ENCODE measurements at regions not wholly inside any gene's neighbourhood (a gene's known extent, or its start where the extent isn't known, plus 50 kb on each side); places are given as distances from the start of the nearest gene placed in this dataset.

GRCh38 chr19:31125071-31125470, 224.2 kb downstream of the TSHZ3 start:
- no peak overlapping the region for H3K27ac ChIP-seq
- no peak for DNase-seq (ENCODE audit: low read depth, low spot score)

GRCh38 chr19:31121501-31121900, 227.7 kb downstream of the TSHZ3 start:
- no peak for DNase-seq (ENCODE audit: low read depth, low spot score)
- no peak overlapping the region for H3K27ac ChIP-seq

GRCh38 chr19:31120952-31121351, 228.3 kb downstream of the TSHZ3 start:
- H3K27ac ChIP-seq = no peak overlapping the region
- no peak for DNase-seq (ENCODE audit: low read depth, low spot score)

- no peak for DNase-seq (ENCODE audit: low read depth, low spot score)
Observed at GRCh38 chr19:31119951-31120690, 229.1 kb downstream of the TSHZ3 start.

GRCh38 chr19:31118986-31119385, 230.2 kb downstream of the TSHZ3 start:
- no peak overlapping the region for H3K27ac ChIP-seq
- no peak for DNase-seq (ENCODE audit: low read depth, low spot score)

More at GRCh38 chr19:31119951-31120690, 229.1 kb downstream of the TSHZ3 start:
- no peak overlapping the region for H3K27ac ChIP-seq

GRCh38 chr19:31118287-31118955, 230.8 kb downstream of the TSHZ3 start:
- H3K27ac ChIP-seq = no peak overlapping the region
- DNase-seq (ENCODE audit: low read depth, low spot score) = no peak

- H3K27ac ChIP-seq = no peak overlapping the region
Observed at GRCh38 chr19:31114585-31114984, 234.7 kb downstream of the TSHZ3 start.

GRCh38 chr19:31113293-31113692, 235.9 kb downstream of the TSHZ3 start:
- DNase-seq (ENCODE audit: low read depth, low spot score) = no peak
- H3K27ac ChIP-seq = no peak overlapping the region

More at GRCh38 chr19:31114585-31114984, 234.7 kb downstream of the TSHZ3 start:
- no peak for DNase-seq (ENCODE audit: low read depth, low spot score)

- no peak overlapping the region for H3K27ac ChIP-seq
- DNase-seq (ENCODE audit: low read depth, low spot score) = no peak
Observed at GRCh38 chr19:31112158-31112557, 237.1 kb downstream of the TSHZ3 start.

GRCh38 chr19:31111741-31112140, 237.5 kb downstream of the TSHZ3 start:
- no peak for DNase-seq (ENCODE audit: low read depth, low spot score)
- H3K27ac ChIP-seq = no peak overlapping the region

GRCh38 chr19:31110336-31110735, 238.9 kb downstream of the TSHZ3 start:
- DNase-seq (ENCODE audit: low read depth, low spot score) = no peak

GRCh38 chr19:31109636-31110035, 239.6 kb downstream of the TSHZ3 start:
- no peak overlapping the region for H3K27ac ChIP-seq
- no peak for DNase-seq (ENCODE audit: low read depth, low spot score)

More at GRCh38 chr19:31110336-31110735, 238.9 kb downstream of the TSHZ3 start:
- H3K27ac ChIP-seq = no peak overlapping the region

GRCh38 chr19:31107096-31107495, 242.1 kb downstream of the TSHZ3 start:
- no peak overlapping the region for H3K27ac ChIP-seq
- DNase-seq (ENCODE audit: low read depth, low spot score) = no peak

GRCh38 chr19:31105761-31106160, 243.5 kb downstream of the TSHZ3 start:
- no peak for DNase-seq (ENCODE audit: low read depth, low spot score)
- H3K27ac ChIP-seq = no peak overlapping the region

GRCh38 chr19:31104451-31104850, 244.8 kb downstream of the TSHZ3 start:
- H3K27ac ChIP-seq = no peak overlapping the region
- DNase-seq (ENCODE audit: low read depth, low spot score) = no peak

GRCh38 chr19:31103228-31103627, 246.0 kb downstream of the TSHZ3 start:
- no peak overlapping the region for H3K27ac ChIP-seq
- no peak for DNase-seq (ENCODE audit: low read depth, low spot score)

GRCh38 chr19:31102674-31103073, 246.6 kb downstream of the TSHZ3 start:
- H3K27ac ChIP-seq = no peak overlapping the region
- no peak for DNase-seq (ENCODE audit: low read depth, low spot score)

GRCh38 chr19:31100981-31101380, 248.3 kb downstream of the TSHZ3 start:
- DNase-seq (ENCODE audit: low read depth, low spot score) = no peak
- H3K27ac ChIP-seq = no peak overlapping the region

GRCh38 chr19:31100206-31100590, 249.0 kb downstream of the TSHZ3 start:
- no peak overlapping the region for H3K27ac ChIP-seq
- DNase-seq (ENCODE audit: low read depth, low spot score) = no peak

- no peak overlapping the region for H3K27ac ChIP-seq
- DNase-seq (ENCODE audit: low read depth, low spot score) = no peak
Observed at GRCh38 chr19:31099515-31100205, 249.6 kb downstream of the TSHZ3 start.

- DNase-seq (ENCODE audit: low read depth, low spot score) = no peak
- H3K27ac ChIP-seq = no peak overlapping the region
Observed at GRCh38 chr19:31098836-31099235, 250.4 kb downstream of the TSHZ3 start.

All from epithelial cell of prostate (primary cell).